PC-9 (cell line): ENCODE measurements at regions not wholly inside any gene's neighbourhood (a gene's known extent, or its start where the extent isn't known, plus 50 kb on each side); places are given as distances from the start of the nearest gene placed in this dataset.
A peak's percentile ranks its signal among the peaks of the same experiment; 100 is the strongest.
"Not testable (repeated sequence)": the region's sequence is repeated elsewhere in the genome, so short reads cannot be mapped to it uniquely, and the experiment has no call there.

Experiments
- BruUV-seq: library from RNA; stranded (reverse); fragments of 400-500 nt; replicated peaks from 2 replicates; lab custom pipeline; 2021; lab: Mats Ljungman, UMichigan
- CTCF ChIA-PET: fragments of 300-600 bp; sonication (Branson Sonifier 250); formaldehyde crosslinking; loops from one replicate; lab custom pipeline; 2022; ENCODE audit warnings: antibody characterized with exemption; lab: Charles Lee
- POLR2A ChIA-PET: fragments of 300-600 bp; sonication (Branson Sonifier 250); formaldehyde crosslinking; loops from one replicate; lab custom pipeline; 2022; ENCODE audit warnings: antibody characterized with exemption; ENCODE audit not compliant: unreplicated experiment; lab: Charles Lee
- DNase-seq, 2 experiments: peaks; one replicate each; pipeline versions ENCODE4 v3.0.0 to v3.0.0-alpha.2; 2015 to 2022; ENCODE audit warnings: mixed read lengths in 1 of 2
- H2AFZ ChIP-seq: fragments of 200-600 bp; sonication (generic); 2 replicates; pipeline ENCODE4 v1.8.1; 2017; ENCODE audit warnings: antibody characterized with exemption
- H3F3A ChIP-seq: fragments of 200-600 bp; sonication (generic); 2 replicates; pipeline ENCODE4 v1.8.1; 2017; ENCODE audit warnings: antibody characterized with exemption, mild to moderate bottlenecking, low read depth; ENCODE audit not compliant: insufficient read depth
- H3K27ac ChIP-seq: fragments of 200-600 bp; sonication (generic); 2 replicates; pipeline ENCODE4 v1.6.1; 2016; ENCODE audit warnings: mixed run types
- H3K27me3 ChIP-seq: fragments of 200-600 bp; sonication (generic); 2 replicates; pipeline ENCODE4 v1.6.1; 2016; ENCODE audit warnings: low read depth, mixed run types; ENCODE audit not compliant: insufficient read depth
- H3K36me3 ChIP-seq: fragments of 200-600 bp; sonication (generic); 2 replicates; pipeline ENCODE4 v1.6.1; 2016; ENCODE audit warnings: low read depth, mixed run types
- H3K4me1 ChIP-seq: fragments of 200-600 bp; sonication (generic); replicated peaks from 2 replicates; pipeline ENCODE4 v1.6.1; 2016; ENCODE audit warnings: mixed run types; ENCODE audit not compliant: insufficient read depth
- H3K4me2 ChIP-seq: fragments of 200-600 bp; sonication (generic); 2 replicates; pipeline ENCODE4 v1.6.1; 2017; ENCODE audit warnings: mixed run types
- H3K4me3 ChIP-seq: fragments of 200-600 bp; sonication (generic); 2 replicates; pipeline ENCODE4 v1.6.1; 2016; ENCODE audit warnings: mixed run types
- H3K79me2 ChIP-seq: fragments of 200-600 bp; sonication (generic); 2 replicates; pipeline ENCODE4 v1.6.1; 2017; ENCODE audit warnings: low read depth, mixed run types
- H3K9me2 ChIP-seq: fragments of 200-600 bp; sonication (generic); 2 replicates; pipeline ENCODE4 v1.8.1; 2017; ENCODE audit warnings: mild to moderate bottlenecking; ENCODE audit not compliant: insufficient read depth
- H3K9me3 ChIP-seq: fragments of 200-600 bp; sonication (generic); 2 replicates; pipeline ENCODE4 v1.8.1; 2016; ENCODE audit warnings: low read depth; ENCODE audit not compliant: insufficient read depth
- H4K20me1 ChIP-seq: fragments of 200-600 bp; sonication (generic); 2 replicates; pipeline ENCODE4 v1.8.1; 2017; ENCODE audit not compliant: insufficient read depth
- CTCF ChIP-seq: fragments of 200-600 bp; sonication (generic); conservative IDR thresholded peaks from 2 replicates; pipeline ENCODE4 v1.6.1; 2017; ENCODE audit warnings: mixed run types, antibody characterized with exemption, mild to moderate bottlenecking, moderate library complexity
- EZH2 ChIP-seq: fragments of 200-600 bp; sonication (generic); IDR thresholded peaks from 2 replicates; pipeline ENCODE4 v1.8.0; 2017; ENCODE audit warnings: antibody characterized with exemption, low read depth
- intact Hi-C: fragments of 100-400 bp; cut with micrococcal nuclease; formaldehyde crosslinking; loops from one replicate; pipeline ENCODE4 v1.10.0; 2022; ENCODE audit not compliant: unreplicated experiment

GRCh38 chr14:88975926-88976325 lies 151.5 kb downstream of the TTC8 start:
- TF ChIP-seq CTCF (no peak), EZH2 (no peak)
- Histone ChIP-seq H4K20me1 (no peaks in the 10 kb centered on the region), H2AFZ (no peak overlapping the region), H3K79me2 (no peaks in the 10 kb centered on the region), H3F3A (no peaks in the 10 kb centered on the region), H3K9me2 (no peaks in the 10 kb centered on the region), H3K27ac (no peak overlapping the region), H3K36me3 (no peaks in the 10 kb centered on the region), H3K4me2 (no peak overlapping the region), H3K4me3 (no peak overlapping the region), H3K4me1 (no peaks in the 10 kb centered on the region), H3K9me3 (no peaks in the 10 kb centered on the region), H3K27me3 (no peaks in the 10 kb centered on the region)
- ChIA-PET CTCF (no interaction called here), POLR2A (no interaction called here)
- intact Hi-C loops = no loop called here
- no peak for DNase-seq
- BruUV-seq = no TSS peak

- H4K20me1 ChIP-seq, BruUV-seq, H3F3A ChIP-seq, POLR2A ChIA-PET, DNase-seq, H3K79me2 ChIP-seq, H3K27ac ChIP-seq, CTCF ChIA-PET, H3K9me3 ChIP-seq, H3K4me2 ChIP-seq, H2AFZ ChIP-seq, H3K4me3 ChIP-seq, H3K27me3 ChIP-seq, H3K36me3 ChIP-seq, H3K9me2 ChIP-seq, intact Hi-C loops: not testable (repeated sequence)
- peaks cover 15% of the 10 kb centered on the region; the same call in 1 of the 2 replicates for H3K4me1 ChIP-seq
Measured at GRCh38 chr14:88980907-88981306, 156.5 kb downstream of the TTC8 start.

GRCh38 chr14:88981948-88982347 lies 157.5 kb downstream of the TTC8 start:
- Histone ChIP-seq H3K27me3 (no peaks in the 10 kb centered on the region), H3K4me3 (no peak overlapping the region), H3K27ac (no peak overlapping the region), H3K9me3 (no peaks in the 10 kb centered on the region), H3F3A (peaks cover under 1% of the 10 kb centered on the region; the same call in 1 of the 2 replicates), H2AFZ (no peak overlapping the region), H4K20me1 (no peaks in the 10 kb centered on the region), H3K4me1 (peaks cover 25% of the 10 kb centered on the region), H3K36me3 (no peaks in the 10 kb centered on the region), H3K79me2 (no peaks in the 10 kb centered on the region), H3K4me2 (no peak overlapping the region), H3K9me2 (no peaks in the 10 kb centered on the region)
- CTCF ChIA-PET = no interaction called here
- intact Hi-C loops = no loop called here
- no TSS peak for BruUV-seq
- no peak for TF ChIP-seq EZH2
- no peak for TF ChIP-seq CTCF
- no peak for DNase-seq
- POLR2A ChIA-PET = no interaction called here

GRCh38 chr14:88983755-88984154 lies 159.3 kb downstream of the TTC8 start:
- no peaks in the 10 kb centered on the region for H3K79me2 ChIP-seq
- no peak overlapping the region for H3K4me2 ChIP-seq
- ChIA-PET CTCF (no interaction called here), POLR2A (no interaction called here)
- H2AFZ ChIP-seq = no peak overlapping the region
- H3K27me3 ChIP-seq = no peaks in the 10 kb centered on the region
- peaks cover 11% of the 10 kb centered on the region; the same call in 1 of the 2 replicates for H3F3A ChIP-seq
- TF ChIP-seq EZH2 (no peak), CTCF (no peak)
- H3K9me3 ChIP-seq = no peaks in the 10 kb centered on the region
- no peak for DNase-seq
- no peaks in the 10 kb centered on the region for H3K36me3 ChIP-seq
- intact Hi-C loops = no loop called here
- H3K4me3 ChIP-seq = no peak overlapping the region
- no peaks in the 10 kb centered on the region for H4K20me1 ChIP-seq
- H3K4me1 ChIP-seq = peaks cover 30% of the 10 kb centered on the region
- 0 out of 2 replicates have a peak overlapping the region, but pooled peaks have one; percentile 29 for H3K27ac ChIP-seq
- H3K9me2 ChIP-seq = no peaks in the 10 kb centered on the region
- no TSS peak for BruUV-seq
